Subcutaneous abdominal adipose tissue (tissue), 5 donors: ENCODE measurements at regions not wholly inside any gene's neighbourhood (a gene's known extent, or its start where the extent isn't known, plus 50 kb on each side); places are given as distances from the start of the nearest gene placed in this dataset.

ENCODE experiments used
- H3K27ac ChIP-seq: one replicate; pipeline ENCODE4 v1.7.0; 2013; ENCODE audit warnings: low read depth, mild to moderate bottlenecking, inconsistent platforms, low read length, moderate library complexity
- H3K27me3 ChIP-seq, 5 donors: one replicate each; pipeline ENCODE4 v1.7.0; 2013; ENCODE audit warnings: low read length in 5 of 5, inconsistent platforms in 1 of 5; ENCODE audit not compliant: control insufficient read depth in 5 of 5, insufficient read depth in 4 of 5
- H3K36me3 ChIP-seq, 5 donors: one replicate each; pipeline ENCODE4 v1.7.0; 2013; ENCODE audit warnings: low read length in 5 of 5; ENCODE audit not compliant: control insufficient read depth in 5 of 5, insufficient read depth in 5 of 5
- H3K4me1 ChIP-seq, 5 donors: one replicate each; pipeline ENCODE4 v1.7.0; 2013; ENCODE audit warnings: low read length in 5 of 5, mild to moderate bottlenecking in 3 of 5, moderate library complexity in 1 of 5; ENCODE audit not compliant: control insufficient read depth in 5 of 5, insufficient read depth in 5 of 5
- H3K4me3 ChIP-seq, 5 donors: one replicate each; pipeline ENCODE4 v1.7.0; 2013; ENCODE audit warnings: low read length in 5 of 5, low read depth in 1 of 5
- H3K9ac ChIP-seq, 5 donors: one replicate each; pipeline ENCODE4 v1.7.0; 2013; ENCODE audit warnings: low read length in 5 of 5, mild to moderate bottlenecking in 4 of 5, moderate library complexity in 3 of 5
- H3K9me3 ChIP-seq, 5 donors: one replicate each; pipeline ENCODE4 v1.7.0; 2013; ENCODE audit warnings: low read length in 5 of 5; ENCODE audit not compliant: control insufficient read depth in 5 of 5
- donor health status: healthy.
- donor health status: healthy.
- donor health status: healthy.
- donor health status: healthy.
- donor health status: healthy.

DNA sequence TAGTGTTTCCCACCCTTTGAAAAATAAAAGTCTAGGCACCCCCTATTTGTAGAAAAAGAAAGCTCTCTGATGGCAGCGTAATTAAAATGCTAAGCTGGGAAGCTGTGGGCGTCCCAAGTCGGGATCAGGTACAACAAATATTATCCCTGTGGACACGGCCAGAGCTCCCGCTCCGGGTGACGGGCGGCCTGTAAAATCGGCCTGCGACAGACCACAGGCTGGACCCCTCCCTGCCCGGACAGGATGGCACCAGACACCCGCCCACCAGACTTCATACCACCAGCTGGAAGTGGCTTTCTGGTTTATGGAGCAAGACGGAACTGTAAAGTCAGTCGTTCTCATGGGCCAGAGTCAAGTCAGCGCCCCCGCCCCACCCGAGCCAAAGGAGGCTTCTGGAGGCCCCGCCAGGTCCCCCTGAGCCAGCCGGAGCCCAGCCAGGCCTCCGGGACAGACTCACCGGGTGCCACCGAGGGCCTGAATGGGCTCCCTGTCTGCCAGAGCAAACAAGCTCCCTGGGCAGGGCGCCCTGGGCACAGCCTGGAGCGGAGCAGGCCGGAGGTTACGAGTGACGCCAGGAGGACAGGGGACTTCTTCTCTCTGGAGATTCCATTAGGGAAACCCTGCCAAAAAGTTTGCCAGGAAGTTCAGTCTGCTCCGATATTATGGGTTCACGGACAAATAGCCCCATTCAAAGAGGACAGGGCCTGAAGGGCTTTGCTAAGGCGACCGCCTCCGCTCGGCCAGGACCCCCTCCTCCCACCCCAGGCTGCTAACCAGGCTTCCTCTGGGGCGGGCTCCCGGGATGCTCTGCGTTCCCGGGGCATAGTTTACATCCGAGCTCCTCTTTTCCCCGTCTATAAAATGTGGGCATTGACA lies 173.7 kb downstream of the ERCC6L2 start:
- peaks cover 0 to 3% (median 0%) of the 10 kb centered on the region in 5 donors for H3K27me3 ChIP-seq
- H3K9me3 ChIP-seq, result no peaks in the 10 kb centered on the region
- H3K4me1 ChIP-seq, result peaks cover 0 to 6% (median 3%) of the 10 kb centered on the region in 5 donors
- H3K27ac ChIP-seq, result peak overlapping the region; percentile 23
- peak overlapping the region in 2 of 5 donors; percentile 30 to 37 for H3K9ac ChIP-seq
- H3K36me3 ChIP-seq, result no peaks in the 10 kb centered on the region
- H3K4me3 ChIP-seq, result no peak overlapping the region

- Histone ChIP-seq H3K9ac (peak overlapping the region in 1 of 5 donors; percentile 30), H3K4me3 (no peak overlapping the region), H3K27me3 (peaks cover 0 to 3% (median 0%) of the 10 kb centered on the region in 5 donors), H3K9me3 (no peaks in the 10 kb centered on the region), H3K4me1 (peaks cover 0 to 6% (median 3%) of the 10 kb centered on the region in 5 donors), H3K36me3 (no peaks in the 10 kb centered on the region), H3K27ac (peak overlapping the region; percentile 23)
Measured at GRCh38 chr9:96048104-96048955, 172.8 kb downstream of the ERCC6L2 start.

GRCh38 chr9:96047741-96048103 lies 172.2 kb downstream of the ERCC6L2 start:
- H3K4me1 ChIP-seq, result peaks cover 0 to 6% (median 3%) of the 10 kb centered on the region in 5 donors
- no peak overlapping the region for H3K27ac ChIP-seq
- H3K36me3 ChIP-seq, result no peaks in the 10 kb centered on the region
- no peak overlapping the region for H3K4me3 ChIP-seq
- no peak overlapping the region for H3K9ac ChIP-seq
- H3K27me3 ChIP-seq, result peaks cover 0 to 3% (median 0%) of the 10 kb centered on the region in 5 donors
- H3K9me3 ChIP-seq, result no peaks in the 10 kb centered on the region

DNA sequence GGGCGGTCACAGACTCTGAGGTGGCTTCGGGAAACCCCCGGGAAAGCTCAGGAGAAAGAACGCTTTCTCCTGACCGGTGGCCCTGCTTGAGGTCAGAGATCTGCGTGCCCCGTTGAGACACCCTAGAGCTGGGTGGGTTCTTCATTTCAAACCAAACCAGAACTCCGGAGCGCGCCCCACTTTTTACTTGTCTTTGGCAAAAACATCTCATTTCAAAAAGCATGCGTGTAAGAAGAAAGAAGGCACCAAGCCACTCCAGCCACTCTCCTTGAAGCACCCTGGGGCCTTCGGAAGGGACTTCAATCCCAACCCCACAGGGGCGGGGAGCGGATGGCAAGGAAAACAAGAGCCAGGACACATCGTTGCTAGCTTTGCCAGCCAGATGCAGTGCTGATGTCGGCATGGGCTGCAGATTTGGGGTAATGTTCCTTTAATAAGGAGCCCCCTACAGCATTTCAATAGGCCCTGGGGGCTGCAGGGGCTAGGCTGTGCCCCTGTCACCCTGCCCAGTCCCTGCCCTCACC lies 171.7 kb downstream of the ERCC6L2 start:
- Histone ChIP-seq H3K27ac (no peak overlapping the region), H3K9ac (no peak overlapping the region), H3K9me3 (no peaks in the 10 kb centered on the region)

GRCh38 chr9:96045811-96046210 lies 170.3 kb downstream of the ERCC6L2 start:
- H3K27me3 ChIP-seq, result peaks cover 0 to 3% (median 0%) of the 10 kb centered on the region in 5 donors
- H3K9me3 ChIP-seq, result no peaks in the 10 kb centered on the region
- no peak overlapping the region for H3K27ac ChIP-seq
- H3K4me1 ChIP-seq, result peaks cover 0 to 6% (median 3%) of the 10 kb centered on the region in 5 donors
- no peak overlapping the region for H3K9ac ChIP-seq
- no peaks in the 10 kb centered on the region for H3K36me3 ChIP-seq
- no peak overlapping the region for H3K4me3 ChIP-seq

More for the DNA sequence above, 171.7 kb downstream of the ERCC6L2 start:
- peaks cover 0 to 6% (median 3%) of the 10 kb centered on the region in 5 donors for H3K4me1 ChIP-seq
- H3K36me3 ChIP-seq, result no peaks in the 10 kb centered on the region
- no peak overlapping the region for H3K4me3 ChIP-seq
- peaks cover 0 to 3% (median 0%) of the 10 kb centered on the region in 5 donors for H3K27me3 ChIP-seq

GRCh38 chr9:96044401-96044800 lies 168.9 kb downstream of the ERCC6L2 start:
- no peak overlapping the region for H3K9ac ChIP-seq
- no peaks in the 10 kb centered on the region for H3K36me3 ChIP-seq
- no peak overlapping the region for H3K4me3 ChIP-seq
- H3K27ac ChIP-seq, result no peak overlapping the region
- peaks cover 0 to 3% (median 0%) of the 10 kb centered on the region in 5 donors for H3K27me3 ChIP-seq
- peaks cover 0 to 6% (median 3%) of the 10 kb centered on the region in 5 donors for H3K4me1 ChIP-seq
- peaks cover 0 to 4% (median 2%) of the 10 kb centered on the region in 5 donors for H3K9me3 ChIP-seq

GRCh38 chr9:96040591-96041461 lies 165.3 kb downstream of the ERCC6L2 start:
- no peak overlapping the region for H3K27ac ChIP-seq
- H3K9ac ChIP-seq, result no peak overlapping the region
- no peaks in the 10 kb centered on the region for H3K4me1 ChIP-seq
- H3K4me3 ChIP-seq, result no peak overlapping the region
- peaks cover 0 to 3% (median 0%) of the 10 kb centered on the region in 5 donors for H3K27me3 ChIP-seq
- H3K36me3 ChIP-seq, result peaks cover 0 to 4% (median 0%) of the 10 kb centered on the region in 5 donors
- H3K9me3 ChIP-seq, result peaks cover 3 to 16% (median 15%) of the 10 kb centered on the region in 5 donors

- peaks cover 0 to 4% (median 0%) of the 10 kb centered on the region in 5 donors for H3K36me3 ChIP-seq
- no peaks in the 10 kb centered on the region for H3K4me1 ChIP-seq
- H3K9ac ChIP-seq, result no peak overlapping the region
- H3K27me3 ChIP-seq, result peaks cover 0 to 3% (median 0%) of the 10 kb centered on the region in 5 donors
- H3K4me3 ChIP-seq, result peak overlapping the region in 1 of 5 donors; percentile 21
- no peak overlapping the region for H3K27ac ChIP-seq
- peaks cover 3 to 18% (median 16%) of the 10 kb centered on the region in 5 donors for H3K9me3 ChIP-seq
Measured at GRCh38 chr9:96038914-96039313, 163.4 kb downstream of the ERCC6L2 start.

DNA sequence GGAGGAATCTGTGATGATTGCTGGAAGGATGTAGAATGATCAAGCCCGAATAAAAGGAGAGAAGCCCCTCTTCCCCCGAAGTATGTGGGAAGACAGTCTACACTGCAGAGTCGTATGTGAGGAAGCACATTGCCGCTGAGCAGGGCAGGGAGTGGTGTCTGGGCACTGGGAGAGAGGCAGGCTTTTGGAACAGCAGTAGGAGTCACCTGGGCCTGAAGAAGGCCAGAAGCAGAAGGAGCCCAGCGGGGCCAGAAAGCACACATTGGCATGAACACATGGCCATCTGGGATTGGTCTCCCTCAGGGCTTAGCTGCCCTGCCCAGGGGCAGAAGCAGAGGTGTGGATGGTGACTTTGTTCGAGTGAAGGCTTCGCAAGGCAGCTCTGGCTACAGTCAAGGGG lies 162.8 kb downstream of the ERCC6L2 start:
- Histone ChIP-seq H3K27me3 (peaks cover 0 to 3% (median 0%) of the 10 kb centered on the region in 5 donors), H3K27ac (no peak overlapping the region), H3K9ac (no peak overlapping the region), H3K36me3 (peaks cover 0 to 4% (median 0%) of the 10 kb centered on the region in 5 donors), H3K9me3 (peaks cover 3 to 18% (median 16%) of the 10 kb centered on the region in 5 donors), H3K4me1 (no peaks in the 10 kb centered on the region), H3K4me3 (peak overlapping the region in 1 of 5 donors; percentile 21)
